Naive B cell (primary cell): ENCODE measurements at regions not wholly inside any gene's neighbourhood (a gene's known extent, or its start where the extent isn't known, plus 50 kb on each side); places are given as distances from the start of the nearest gene placed in this dataset.

Source experiments
- ATAC-seq, 2 donors: fragments of 150-1000 bp; cut with Tn5 transposase; 2 replicates each; pipeline ENCODE4 v1.10.0; 2021; ENCODE audit warnings: low read depth in 2 of 2, mild to moderate bottlenecking in 2 of 2, moderate library complexity in 2 of 2
- DNase-seq: peaks from one replicate; pipeline ENCODE4 v3.0.0; 2022
- H3K27ac Mint-ChIP-seq, 6 donors: one replicate each; pipeline ENCODE4 v1.8.0; 2020 to 2022; ENCODE audit warnings: mild to moderate bottlenecking in 6 of 6, mixed read lengths in 6 of 6, moderate library complexity in 5 of 6, inconsistent platforms in 2 of 6
- H3K27me3 Mint-ChIP-seq, 3 donors: one replicate each; pipeline ENCODE4 v1.8.0; 2021 to 2022; ENCODE audit warnings: mixed read lengths in 3 of 3, mild to moderate bottlenecking in 1 of 3
- H3K36me3 Mint-ChIP-seq, 2 donors: one replicate each; pipeline ENCODE4 v1.8.0; 2020 to 2022; ENCODE audit warnings: mixed read lengths in 2 of 2, inconsistent platforms in 1 of 2, mild to moderate bottlenecking in 1 of 2
- H3K4me1 Mint-ChIP-seq, 3 donors: one replicate each; pipeline ENCODE4 v1.8.0; 2020 to 2022; ENCODE audit warnings: mixed read lengths in 3 of 3, inconsistent platforms in 1 of 3, mild to moderate bottlenecking in 1 of 3, moderate library complexity in 1 of 3
- H3K4me3 Mint-ChIP-seq, 8 donors: one replicate each; pipeline ENCODE4 v1.8.0; 2020 to 2022; ENCODE audit warnings: mild to moderate bottlenecking in 8 of 8, mixed read lengths in 8 of 8, moderate library complexity in 8 of 8, inconsistent platforms in 2 of 8
- H3K9me3 Mint-ChIP-seq, 7 donors: one replicate each; pipeline ENCODE4 v1.8.0; 2020 to 2022; ENCODE audit warnings: mixed read lengths in 7 of 7, mild to moderate bottlenecking in 5 of 7, inconsistent platforms in 2 of 7, moderate library complexity in 1 of 7

DNA sequence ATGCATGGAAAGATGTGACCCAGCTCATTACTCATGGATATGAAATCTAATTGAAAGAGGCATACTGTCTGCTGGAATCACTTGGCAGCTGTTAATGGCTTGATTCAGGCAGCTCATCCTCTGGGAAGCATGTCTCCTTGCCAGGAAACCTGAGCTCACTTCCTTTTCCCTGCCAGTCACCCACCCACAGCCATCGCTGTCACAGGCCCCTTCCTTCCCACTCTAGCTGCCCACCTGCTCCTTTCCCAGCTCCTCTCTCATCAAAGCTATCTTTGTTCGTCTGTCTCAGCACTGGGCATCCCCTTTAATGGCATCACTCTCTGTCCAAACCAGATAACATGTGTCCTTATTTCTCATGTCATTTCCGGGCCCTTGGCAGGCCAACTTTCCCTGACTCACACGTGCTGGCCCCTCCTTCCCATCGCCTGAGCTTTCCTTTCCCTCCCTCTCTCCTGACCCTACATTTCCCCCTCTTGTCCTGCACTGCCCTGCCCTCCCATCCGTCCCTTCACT lies 721.9 kb downstream of the TNS3 start:
- Mint-ChIP-seq H3K4me3 (no peak overlapping the region), H3K9me3 (peaks cover 0 to 12% (median 1%) of the 10 kb centered on the region in 7 donors), H3K4me1 (no peaks in the 10 kb centered on the region), H3K27me3 (peaks cover 0 to 25% (median 6%) of the 10 kb centered on the region in 3 donors), H3K27ac (no peak overlapping the region), H3K36me3 (peaks cover 0 to 7% of the 10 kb centered on the region in 2 donors)
- ATAC-seq = no peak
- no peak for DNase-seq

DNA sequence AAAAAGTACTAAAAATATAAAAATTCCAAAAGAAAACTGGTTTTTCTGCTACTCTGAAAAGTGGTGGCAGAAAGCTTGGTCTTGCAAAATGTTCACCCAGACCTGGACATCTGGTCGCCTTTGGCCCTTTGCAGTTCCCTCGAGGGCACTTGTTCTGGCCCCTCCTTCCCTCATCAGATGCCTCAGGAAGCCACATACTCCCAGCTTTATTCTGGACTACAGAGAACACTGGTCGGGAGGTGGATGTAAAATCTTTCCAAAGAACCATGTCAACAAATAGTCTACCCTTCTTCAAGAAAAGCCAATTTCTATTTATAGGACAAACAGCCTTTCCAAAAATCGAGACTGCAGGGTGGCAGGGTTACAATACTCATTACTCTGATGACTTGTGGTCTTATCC lies 726.1 kb downstream of the TNS3 start:
- DNase-seq (no peak), ATAC-seq (no peak)
- peaks cover 0 to 7% of the 10 kb centered on the region in 2 donors for H3K36me3 Mint-ChIP-seq
- H3K4me1 Mint-ChIP-seq = no peaks in the 10 kb centered on the region
- H3K27ac Mint-ChIP-seq = peak overlapping the region in 1 of 6 donors; percentile 55
- peaks cover 0 to 15% (median 4%) of the 10 kb centered on the region in 3 donors for H3K27me3 Mint-ChIP-seq
- H3K4me3 Mint-ChIP-seq = no peak overlapping the region
- H3K9me3 Mint-ChIP-seq = peaks cover 0 to 7% (median 0%) of the 10 kb centered on the region in 7 donors

DNA sequence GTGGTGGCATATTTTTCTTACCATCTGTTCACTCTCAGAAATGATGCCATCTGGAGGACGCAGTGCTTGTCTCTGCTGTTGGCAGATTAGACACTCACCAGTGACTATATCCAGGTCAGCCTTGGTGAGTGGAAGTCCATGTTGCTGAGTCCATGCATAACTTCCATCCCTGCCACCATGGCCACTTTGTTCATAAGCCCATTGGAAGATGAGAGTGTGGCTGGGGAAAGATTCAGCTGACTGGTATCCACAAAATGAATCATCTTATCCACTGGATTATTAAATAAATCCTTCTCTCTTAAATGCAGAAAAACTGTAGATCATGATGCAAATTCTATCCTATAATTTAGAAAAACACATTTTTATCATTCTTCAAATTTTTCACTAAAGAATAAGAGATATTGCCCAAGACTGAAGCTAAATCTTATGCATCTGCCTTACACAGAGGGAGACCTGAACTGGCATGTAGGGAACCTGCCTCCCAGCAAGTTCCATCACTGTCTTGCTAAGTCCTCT lies 726.9 kb downstream of the TNS3 start:
- Mint-ChIP-seq H3K27ac (no peak overlapping the region), H3K36me3 (peaks cover 0 to under 1% of the 10 kb centered on the region in 2 donors), H3K4me3 (no peak overlapping the region), H3K9me3 (peaks cover 0 to under 1% (median 0%) of the 10 kb centered on the region in 7 donors), H3K27me3 (peaks cover 0 to 7% (median 5%) of the 10 kb centered on the region in 3 donors), H3K4me1 (no peaks in the 10 kb centered on the region)
- ATAC-seq (no peak), DNase-seq (no peak)

DNA sequence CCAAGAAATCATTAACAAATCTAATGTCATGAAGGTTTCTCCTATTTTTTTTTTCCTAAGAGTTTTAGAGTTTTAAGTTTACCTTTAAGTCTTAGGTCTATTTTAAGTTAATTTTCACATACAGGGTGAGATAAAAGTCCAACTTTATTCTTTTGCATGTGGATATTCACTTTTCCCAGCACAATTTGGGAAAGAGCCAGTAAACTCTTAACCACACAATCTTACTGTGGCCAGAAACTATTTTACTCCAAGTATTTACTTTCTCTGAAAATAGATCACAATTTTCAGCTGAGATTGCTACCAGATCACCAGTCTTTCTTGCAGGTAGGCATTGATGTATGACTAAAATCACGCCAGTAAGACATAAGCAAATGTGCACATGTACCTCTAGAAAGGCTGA lies 728.5 kb downstream of the TNS3 start:
- DNase-seq (no peak), ATAC-seq (no peak)
- no peaks in the 10 kb centered on the region for H3K4me1 Mint-ChIP-seq
- peaks cover 0 to 6% (median 5%) of the 10 kb centered on the region in 3 donors for H3K27me3 Mint-ChIP-seq
- no peaks in the 10 kb centered on the region for H3K9me3 Mint-ChIP-seq
- no peaks in the 10 kb centered on the region for H3K36me3 Mint-ChIP-seq
- H3K4me3 Mint-ChIP-seq = no peak overlapping the region
- no peak overlapping the region for H3K27ac Mint-ChIP-seq

DNA sequence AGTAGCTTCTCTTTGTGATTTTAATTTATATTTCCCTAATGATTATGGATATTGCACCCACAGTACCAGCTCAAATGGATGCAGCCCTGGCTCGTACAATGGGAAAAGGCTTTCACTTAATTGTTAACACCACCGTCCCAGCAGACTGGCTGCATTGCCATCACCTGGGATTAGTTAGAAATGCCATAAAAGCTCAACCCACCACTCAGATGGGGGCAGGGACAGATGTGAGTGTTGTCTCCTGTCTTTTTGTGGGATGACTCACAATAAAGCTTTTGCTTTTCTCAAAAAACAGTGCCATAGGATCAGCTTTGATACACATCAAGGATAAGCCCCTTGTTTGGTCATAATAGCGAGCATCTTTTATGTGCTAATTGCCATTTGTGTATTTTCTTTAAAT lies 729.1 kb downstream of the TNS3 start:
- H3K27ac Mint-ChIP-seq = no peak overlapping the region

DNA sequence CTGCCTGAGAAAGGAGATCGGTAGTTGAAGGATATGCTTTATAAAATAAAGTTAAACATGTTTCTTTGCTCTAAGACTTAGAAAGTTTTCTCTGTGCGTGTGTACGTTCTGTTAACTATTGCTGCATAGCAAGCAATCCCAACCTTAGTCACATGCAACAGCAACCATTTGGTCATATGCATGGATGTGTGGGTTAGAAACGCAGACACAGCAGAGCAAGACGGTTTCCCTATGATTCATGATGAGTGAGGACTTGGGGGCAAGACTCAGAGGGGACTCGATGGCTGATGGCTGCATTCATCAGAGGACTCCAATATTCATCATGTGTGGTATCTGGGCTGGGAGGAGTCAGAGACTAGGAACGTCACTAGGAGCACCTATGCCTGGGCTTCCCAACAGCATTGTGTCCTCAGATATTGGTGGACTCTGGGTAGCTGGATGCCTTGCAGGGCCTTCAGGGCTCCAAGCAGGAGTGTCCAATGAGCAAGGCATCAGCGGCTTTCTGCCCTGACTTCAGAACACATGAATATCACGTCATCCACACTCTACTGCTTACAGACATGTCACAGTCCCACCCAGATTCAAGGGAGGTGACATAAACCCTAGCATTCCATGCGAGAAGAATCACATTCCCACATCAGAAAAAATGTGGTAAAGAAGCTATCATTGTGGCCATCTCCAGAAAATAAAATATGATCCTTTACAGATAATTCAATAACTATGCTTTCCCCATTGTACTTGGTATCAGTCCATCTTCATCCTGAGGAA lies 731.2 kb downstream of the TNS3 start:
- no peak overlapping the region for H3K4me3 Mint-ChIP-seq
- no peak overlapping the region for H3K27ac Mint-ChIP-seq
- no peak for DNase-seq
- H3K27me3 Mint-ChIP-seq = peaks cover 0 to 5% (median under 1%) of the 10 kb centered on the region in 3 donors
- peaks cover 0 to 5% (median 0%) of the 10 kb centered on the region in 7 donors for H3K9me3 Mint-ChIP-seq
- no peaks in the 10 kb centered on the region for H3K36me3 Mint-ChIP-seq
- no peak for ATAC-seq
- H3K4me1 Mint-ChIP-seq = no peaks in the 10 kb centered on the region

More for the DNA sequence above, 729.1 kb downstream of the TNS3 start:
- no peak for ATAC-seq
- H3K36me3 Mint-ChIP-seq = no peaks in the 10 kb centered on the region
- H3K4me1 Mint-ChIP-seq = no peaks in the 10 kb centered on the region
- no peak for DNase-seq
- peaks cover 0 to 6% (median 5%) of the 10 kb centered on the region in 3 donors for H3K27me3 Mint-ChIP-seq
- no peak overlapping the region for H3K4me3 Mint-ChIP-seq
- no peaks in the 10 kb centered on the region for H3K9me3 Mint-ChIP-seq

DNA sequence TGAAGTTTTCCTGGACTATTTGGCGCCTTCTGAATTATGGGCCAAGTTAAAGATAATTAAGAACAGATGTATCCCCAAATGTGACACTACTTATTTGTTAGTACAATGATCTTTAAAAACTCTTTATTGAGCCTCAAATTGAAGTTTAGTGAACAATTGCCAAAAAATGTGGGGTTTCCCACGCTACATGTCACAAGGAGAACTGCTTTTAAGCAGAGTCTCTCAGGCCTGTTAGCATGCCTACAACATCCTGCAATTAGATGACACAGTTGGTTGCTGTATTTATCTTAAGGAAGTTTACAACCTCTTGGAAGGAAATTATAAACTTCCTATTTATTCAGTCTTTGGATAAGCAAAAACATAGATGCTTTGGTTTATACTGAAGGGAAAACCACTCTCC lies 733.0 kb downstream of the TNS3 start:
- Mint-ChIP-seq H3K27me3 (peaks cover 0 to 5% (median 0%) of the 10 kb centered on the region in 3 donors), H3K36me3 (no peaks in the 10 kb centered on the region), H3K4me1 (no peaks in the 10 kb centered on the region), H3K27ac (no peak overlapping the region), H3K9me3 (peaks cover 0 to 5% (median 0%) of the 10 kb centered on the region in 7 donors), H3K4me3 (no peak overlapping the region)
- no peak for ATAC-seq
- DNase-seq = no peak

DNA sequence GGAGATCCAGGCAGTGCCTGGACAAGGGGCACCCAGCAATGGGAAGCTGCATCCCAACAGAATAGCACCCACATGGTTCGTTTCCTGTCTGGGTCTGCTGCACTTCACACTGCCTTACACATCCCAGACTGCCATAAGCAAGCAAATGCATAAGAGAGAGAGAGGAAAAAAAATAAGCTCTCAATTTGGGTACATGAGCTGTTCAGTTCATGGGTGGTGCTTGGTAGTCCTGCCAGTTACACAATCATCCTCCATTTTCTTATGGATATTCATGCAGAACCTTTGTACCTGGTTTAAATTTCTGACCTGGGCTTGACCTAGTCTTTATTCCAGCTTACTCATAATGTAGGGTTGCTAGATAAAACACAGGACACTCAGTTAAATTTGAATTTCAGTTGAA lies 733.6 kb downstream of the TNS3 start:
- Mint-ChIP-seq H3K27ac (no peak overlapping the region), H3K27me3 (peaks cover 0 to 5% (median 0%) of the 10 kb centered on the region in 3 donors), H3K9me3 (peaks cover 0 to 5% (median 0%) of the 10 kb centered on the region in 7 donors), H3K36me3 (no peaks in the 10 kb centered on the region), H3K4me3 (no peak overlapping the region), H3K4me1 (no peaks in the 10 kb centered on the region)
- DNase-seq (no peak), ATAC-seq (no peak)

DNA sequence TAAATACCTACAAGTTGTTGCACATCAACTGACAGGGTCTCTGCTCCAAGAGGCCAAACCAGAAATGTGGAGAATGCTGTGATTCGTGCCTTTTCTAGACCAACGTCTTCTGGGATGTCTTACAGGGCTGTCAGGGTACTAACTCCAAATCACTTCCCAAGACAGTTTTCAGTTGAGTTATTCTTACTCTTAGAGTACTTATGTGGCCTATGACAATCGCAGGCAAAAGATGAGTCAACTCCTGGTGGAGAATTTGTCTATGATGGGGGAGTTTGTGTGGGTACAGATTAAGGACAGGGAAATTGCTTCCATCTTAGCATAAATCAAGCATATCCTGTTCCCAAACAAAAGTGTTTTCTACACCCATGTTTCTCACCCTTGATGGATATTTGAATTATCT lies 734.8 kb downstream of the TNS3 start:
- Mint-ChIP-seq H3K4me3 (no peak overlapping the region), H3K9me3 (peaks cover 0 to 5% (median 0%) of the 10 kb centered on the region in 7 donors), H3K4me1 (no peaks in the 10 kb centered on the region), H3K27me3 (peaks cover 0 to 5% (median 0%) of the 10 kb centered on the region in 3 donors), H3K36me3 (no peaks in the 10 kb centered on the region), H3K27ac (no peak overlapping the region)
- DNase-seq (no peak), ATAC-seq (no peak)

DNA sequence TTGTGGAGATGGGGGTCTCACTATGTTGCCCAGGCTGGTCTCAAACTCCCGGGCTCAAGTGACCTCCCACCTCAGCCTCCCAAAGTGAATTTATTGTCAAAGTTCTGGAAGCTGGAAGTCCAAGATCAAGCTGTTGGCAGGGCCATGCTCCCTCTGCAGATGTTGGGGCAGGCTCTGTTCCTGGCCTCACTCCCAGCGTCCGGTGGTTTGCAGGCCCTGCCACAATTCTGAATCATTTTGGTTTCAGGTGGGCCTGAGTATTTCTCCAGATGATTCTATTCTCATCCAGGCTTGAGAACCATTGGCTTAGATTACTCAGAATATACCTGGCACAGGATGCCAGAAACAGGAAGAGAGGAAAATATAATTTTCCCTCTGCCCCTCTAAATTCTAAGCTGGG lies 737.4 kb downstream of the TNS3 start:
- Mint-ChIP-seq H3K27me3 (no peaks in the 10 kb centered on the region), H3K4me1 (no peaks in the 10 kb centered on the region), H3K4me3 (no peak overlapping the region), H3K27ac (no peak overlapping the region), H3K9me3 (peaks cover 0 to 5% (median 0%) of the 10 kb centered on the region in 7 donors), H3K36me3 (no peaks in the 10 kb centered on the region)
- ATAC-seq = no peak
- no peak for DNase-seq

DNA sequence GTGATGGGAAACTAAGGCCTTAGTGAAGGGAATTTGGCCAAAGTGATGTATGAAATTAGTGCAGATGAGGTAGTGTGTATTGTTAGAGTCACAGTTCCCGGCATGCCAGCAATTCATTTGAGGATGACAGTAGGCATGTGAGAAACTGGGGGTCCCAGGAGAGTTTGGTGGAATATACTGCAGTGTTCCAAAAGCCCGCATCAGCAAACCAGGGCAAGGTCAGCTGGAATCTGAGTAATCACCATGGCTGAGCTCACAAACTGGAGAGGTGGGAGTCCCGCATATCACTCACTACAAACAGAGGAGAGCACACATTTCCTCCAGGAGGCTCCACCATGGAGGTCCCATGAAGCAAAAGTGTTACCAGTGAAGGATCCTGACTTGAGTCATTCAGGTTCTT lies 740.7 kb downstream of the TNS3 start:
- Mint-ChIP-seq H3K27me3 (no peaks in the 10 kb centered on the region), H3K27ac (no peak overlapping the region)

DNA sequence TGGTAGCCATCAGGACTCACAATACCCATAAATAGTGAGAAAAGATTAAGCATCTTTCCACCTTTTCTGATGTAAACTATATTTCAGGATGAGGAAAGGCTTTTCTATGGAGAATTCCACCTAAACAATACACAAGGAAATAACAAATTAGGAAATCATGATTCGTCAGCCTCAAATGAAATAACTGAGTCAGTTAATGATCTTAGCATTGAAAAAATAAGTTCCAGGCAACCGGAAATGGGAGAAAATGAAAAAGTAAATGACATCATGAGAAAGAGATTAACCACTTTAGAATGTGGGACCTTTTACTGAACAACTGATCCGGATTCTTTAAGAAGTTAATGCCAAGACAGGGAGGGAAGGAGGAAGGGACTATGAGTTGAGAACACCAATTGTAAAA lies 742.3 kb downstream of the TNS3 start:
- Mint-ChIP-seq H3K36me3 (no peaks in the 10 kb centered on the region), H3K9me3 (peaks cover 0 to 2% (median 0%) of the 10 kb centered on the region in 7 donors), H3K4me1 (no peaks in the 10 kb centered on the region), H3K4me3 (no peak overlapping the region), H3K27me3 (no peaks in the 10 kb centered on the region), H3K27ac (no peak overlapping the region)
- DNase-seq = no peak
- no peak for ATAC-seq

More for the DNA sequence above, 740.7 kb downstream of the TNS3 start:
- no peak overlapping the region for H3K4me3 Mint-ChIP-seq
- peaks cover 0 to 3% (median 1%) of the 10 kb centered on the region in 7 donors for H3K9me3 Mint-ChIP-seq
- ATAC-seq (no peak), DNase-seq (no peak)
- no peaks in the 10 kb centered on the region for H3K36me3 Mint-ChIP-seq
- no peaks in the 10 kb centered on the region for H3K4me1 Mint-ChIP-seq

DNA sequence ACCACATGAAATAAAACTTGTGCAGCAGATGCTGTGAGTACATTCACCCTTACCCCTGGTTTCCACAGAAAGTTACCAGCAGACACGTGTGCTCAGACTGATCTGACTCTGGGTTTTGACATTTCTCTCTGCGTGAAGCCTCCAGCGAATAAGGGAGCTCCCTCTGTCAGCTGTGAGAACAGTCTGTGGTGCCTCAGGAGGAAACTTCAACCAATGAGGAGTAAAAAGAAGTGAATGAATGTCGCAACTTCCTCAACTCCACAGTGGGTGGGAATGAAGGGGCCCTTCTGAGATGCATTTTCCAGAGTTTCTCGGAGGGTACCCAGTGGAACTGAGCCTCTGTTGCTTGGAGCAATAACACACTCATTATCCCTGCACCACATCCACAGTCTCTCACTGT lies 743.4 kb downstream of the TNS3 start:
- H3K27ac Mint-ChIP-seq = no peak overlapping the region
- ATAC-seq (no peak), DNase-seq (no peak)
- peaks cover 0 to 4% (median 0%) of the 10 kb centered on the region in 7 donors for H3K9me3 Mint-ChIP-seq
- no peak overlapping the region for H3K4me3 Mint-ChIP-seq
- no peaks in the 10 kb centered on the region for H3K4me1 Mint-ChIP-seq
- no peaks in the 10 kb centered on the region for H3K36me3 Mint-ChIP-seq
- H3K27me3 Mint-ChIP-seq = no peaks in the 10 kb centered on the region

DNA sequence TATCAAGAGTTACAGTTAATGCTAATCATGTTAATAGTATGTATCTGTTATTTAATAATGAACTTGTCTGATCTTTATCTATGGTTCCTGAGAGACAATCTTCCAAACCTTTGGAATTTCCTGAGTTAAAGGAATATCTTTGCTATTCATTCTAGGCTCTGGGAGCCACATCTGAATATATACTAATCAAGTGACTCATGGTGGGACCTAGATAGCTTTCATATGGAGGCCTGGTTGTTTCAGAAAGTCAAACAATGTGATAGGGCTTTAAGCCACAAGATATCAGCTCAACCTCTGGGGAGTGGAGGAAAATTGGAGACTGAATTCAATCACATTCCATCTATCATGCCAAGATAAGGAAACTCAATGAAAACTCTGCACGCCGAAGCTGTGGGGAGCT lies 746.4 kb downstream of the TNS3 start:
- Mint-ChIP-seq H3K4me1 (no peaks in the 10 kb centered on the region), H3K27ac (no peak overlapping the region), H3K4me3 (no peak overlapping the region), H3K9me3 (peaks cover 0 to 6% (median 0%) of the 10 kb centered on the region in 7 donors), H3K27me3 (no peaks in the 10 kb centered on the region), H3K36me3 (no peaks in the 10 kb centered on the region)
- ATAC-seq (no peak), DNase-seq (no peak)
